Esophagus (tissue), 2 donors: ENCODE measurements at regions not wholly inside any gene's neighbourhood (a gene's known extent, or its start where the extent isn't known, plus 50 kb on each side); places are given as distances from the start of the nearest gene placed in this dataset.

ENCODE experiments used
- H3K27ac ChIP-seq, 2 donors: one replicate each; pipeline ENCODE4 v1.5.1; 2013; ENCODE audit warnings: low read depth in 2 of 2, mild to moderate bottlenecking in 2 of 2, inconsistent platforms in 1 of 2, low read length in 1 of 2, moderate library complexity in 1 of 2
- H3K27me3 ChIP-seq, 2 donors: one replicate each; pipeline ENCODE4 v1.6.1; 2013; ENCODE audit warnings: low read length in 2 of 2, control low read depth in 1 of 2, mild to moderate bottlenecking in 1 of 2; ENCODE audit not compliant: insufficient read depth in 2 of 2, control insufficient read depth in 1 of 2
- H3K36me3 ChIP-seq, 2 donors: one replicate each; pipeline ENCODE4 v1.6.1; 2013; ENCODE audit warnings: low read length in 1 of 2; ENCODE audit not compliant: control insufficient read depth in 2 of 2, insufficient read depth in 2 of 2
- H3K4me1 ChIP-seq, 2 donors: one replicate each; pipeline ENCODE4 v1.6.1; 2013; ENCODE audit warnings: low read length in 1 of 2; ENCODE audit not compliant: control insufficient read depth in 2 of 2, insufficient read depth in 2 of 2
- H3K4me3 ChIP-seq, 2 donors: one replicate each; pipeline ENCODE4 v1.5.1; 2013; ENCODE audit warnings: low read length in 2 of 2, mild to moderate bottlenecking in 2 of 2, low read depth in 1 of 2, moderate library complexity in 1 of 2
- H3K9me3 ChIP-seq, 2 donors: one replicate each; pipeline ENCODE4 v1.6.1; 2013; ENCODE audit warnings: mild to moderate bottlenecking in 2 of 2, low read depth in 1 of 2, low read length in 1 of 2, moderate library complexity in 1 of 2; ENCODE audit not compliant: control insufficient read depth in 2 of 2, insufficient read depth in 1 of 2
- WGBS, 2 donors: extraction: QIAGEN DNeasy Blood & Tissue Kit; methylation state at CpG; one replicate each; pipeline ENCODE4 v1.1.7; 2013; 5-methylcytosine and 5-hydroxymethylcytosine counted together
- donor health status: healthy with polysubstance abuse.
- donor health status: Bipolar disorder and iron deficiency.

DNA sequence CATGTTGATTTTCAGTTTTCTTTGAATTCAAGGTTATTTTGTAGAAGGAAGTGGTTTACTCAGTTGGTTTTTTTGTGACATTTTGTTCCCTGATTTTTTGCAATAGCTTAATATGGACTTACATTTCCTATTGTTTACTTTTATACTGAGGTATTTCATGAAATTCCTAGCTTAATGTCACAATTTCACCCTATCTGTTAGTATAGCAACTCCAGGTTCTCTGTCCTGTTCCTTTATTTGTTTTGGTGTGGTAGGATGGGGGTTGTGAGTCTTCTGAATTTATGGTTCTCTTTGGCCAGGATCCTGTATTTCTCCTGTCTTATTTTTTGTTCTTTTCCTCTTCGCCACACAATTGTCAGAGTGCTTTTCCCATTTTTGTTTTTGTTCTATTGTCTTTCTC is 523.4 kb upstream of the ARRDC3 start:
- Histone ChIP-seq H3K27me3 (no peaks in the 10 kb centered on the region), H3K4me3 (no peak overlapping the region), H3K4me1 (no peaks in the 10 kb centered on the region), H3K9me3 (no peaks in the 10 kb centered on the region), H3K27ac (no peak overlapping the region), H3K36me3 (no peaks in the 10 kb centered on the region)
- 80 to 94% methylated on average over 1 of the region's 1 CpG for WGBS, 2 donors

DNA sequence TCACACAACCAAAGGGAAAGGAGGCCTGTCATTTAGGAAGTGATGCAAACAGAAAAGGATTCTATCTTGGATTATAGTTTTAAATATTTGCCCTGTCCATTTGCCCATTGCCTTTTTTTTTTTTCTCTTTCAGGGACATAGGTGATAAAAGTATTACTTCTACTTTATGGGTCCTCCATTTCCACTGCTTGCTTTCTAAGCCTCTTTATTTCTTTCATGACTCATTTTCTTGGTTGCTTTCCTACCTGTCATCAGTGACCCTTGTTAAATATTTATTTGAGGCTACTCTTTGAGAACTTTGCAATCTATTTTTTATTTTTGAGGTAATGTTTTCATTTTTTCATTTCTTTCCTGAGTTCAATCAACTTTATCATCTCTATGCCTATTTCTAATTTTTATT is 522.9 kb upstream of the ARRDC3 start:
- Histone ChIP-seq H3K36me3 (no peaks in the 10 kb centered on the region), H3K9me3 (no peaks in the 10 kb centered on the region), H3K4me1 (no peaks in the 10 kb centered on the region), H3K27ac (no peak overlapping the region), H3K27me3 (no peaks in the 10 kb centered on the region), H3K4me3 (no peak overlapping the region)

DNA sequence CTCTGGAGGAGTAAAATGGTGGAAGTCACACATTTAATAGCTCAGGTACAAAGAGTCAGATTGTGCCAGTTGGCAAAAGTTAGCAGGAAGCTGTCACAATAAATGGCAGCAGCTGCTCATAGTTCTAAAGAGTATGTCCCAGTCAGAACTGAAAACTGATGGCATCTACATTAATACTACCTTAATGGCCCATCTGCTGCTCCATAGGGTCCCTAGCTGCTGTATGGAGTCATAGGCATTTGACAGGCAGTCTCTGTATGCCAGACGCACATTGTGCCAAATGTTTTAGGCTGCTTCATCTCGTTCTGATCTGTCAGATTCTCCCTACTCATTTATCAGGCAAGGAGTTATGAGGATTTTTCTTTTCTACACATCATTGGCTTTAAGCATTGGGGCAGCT is 515.8 kb upstream of the ARRDC3 start:
- no peaks in the 10 kb centered on the region for H3K36me3 ChIP-seq
- no peak overlapping the region for H3K27ac ChIP-seq
- no peak overlapping the region for H3K4me3 ChIP-seq
- H3K4me1 ChIP-seq, result no peaks in the 10 kb centered on the region
- WGBS, 2 donors, result 44 to 49% methylated on average over 2 of the region's 2 CpGs
- no peaks in the 10 kb centered on the region for H3K27me3 ChIP-seq
- no peaks in the 10 kb centered on the region for H3K9me3 ChIP-seq

DNA sequence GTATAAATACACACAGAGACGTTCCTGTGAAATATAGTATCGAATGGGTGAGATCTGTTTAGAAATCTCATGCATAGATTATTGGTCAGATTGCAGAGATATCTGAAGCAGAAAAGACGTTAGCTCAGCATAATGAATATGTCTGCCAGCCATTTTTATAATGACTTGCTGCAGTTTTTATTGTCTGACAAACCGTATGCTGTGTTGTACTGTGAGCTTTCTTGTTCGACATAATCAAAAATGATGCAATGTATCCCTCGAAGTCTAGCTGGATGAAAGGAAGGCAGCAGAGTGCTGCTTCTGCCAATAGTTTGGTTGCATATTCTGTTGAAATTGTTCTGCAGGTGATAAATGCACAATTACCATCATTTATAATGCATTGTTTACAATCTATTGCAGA is 514.9 kb upstream of the ARRDC3 start:
- 60 to 74% methylated on average over 6 of the region's 6 CpGs for WGBS, 2 donors
- Histone ChIP-seq H3K9me3 (no peaks in the 10 kb centered on the region), H3K27me3 (no peaks in the 10 kb centered on the region), H3K4me3 (no peak overlapping the region), H3K27ac (no peak overlapping the region), H3K36me3 (no peaks in the 10 kb centered on the region), H3K4me1 (no peaks in the 10 kb centered on the region)

DNA sequence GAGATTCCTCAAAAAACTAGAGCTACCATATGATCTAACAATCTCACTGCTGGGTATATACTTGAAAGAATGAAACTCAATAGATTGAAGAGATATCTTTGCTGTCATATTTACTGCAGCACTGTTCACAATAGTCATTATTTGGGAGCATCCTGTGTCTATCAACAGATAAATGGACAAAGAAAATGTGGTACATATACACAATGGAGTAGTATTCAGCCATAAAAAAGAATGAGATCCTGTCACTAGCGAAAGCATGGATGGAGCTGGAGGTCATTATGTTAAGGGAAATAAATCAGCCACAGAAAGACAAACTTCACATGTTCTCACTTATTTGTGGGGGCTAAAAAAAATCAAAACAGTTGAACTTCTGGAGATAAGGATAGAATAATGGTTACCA is 505.7 kb upstream of the ARRDC3 start:
- Histone ChIP-seq H3K27ac (no peak overlapping the region), H3K36me3 (no peaks in the 10 kb centered on the region), H3K27me3 (no peaks in the 10 kb centered on the region), H3K9me3 (no peaks in the 10 kb centered on the region), H3K4me1 (no peaks in the 10 kb centered on the region), H3K4me3 (no peak overlapping the region)
- 77 to 87% methylated on average over 1 of the region's 1 CpG for WGBS, 2 donors

DNA sequence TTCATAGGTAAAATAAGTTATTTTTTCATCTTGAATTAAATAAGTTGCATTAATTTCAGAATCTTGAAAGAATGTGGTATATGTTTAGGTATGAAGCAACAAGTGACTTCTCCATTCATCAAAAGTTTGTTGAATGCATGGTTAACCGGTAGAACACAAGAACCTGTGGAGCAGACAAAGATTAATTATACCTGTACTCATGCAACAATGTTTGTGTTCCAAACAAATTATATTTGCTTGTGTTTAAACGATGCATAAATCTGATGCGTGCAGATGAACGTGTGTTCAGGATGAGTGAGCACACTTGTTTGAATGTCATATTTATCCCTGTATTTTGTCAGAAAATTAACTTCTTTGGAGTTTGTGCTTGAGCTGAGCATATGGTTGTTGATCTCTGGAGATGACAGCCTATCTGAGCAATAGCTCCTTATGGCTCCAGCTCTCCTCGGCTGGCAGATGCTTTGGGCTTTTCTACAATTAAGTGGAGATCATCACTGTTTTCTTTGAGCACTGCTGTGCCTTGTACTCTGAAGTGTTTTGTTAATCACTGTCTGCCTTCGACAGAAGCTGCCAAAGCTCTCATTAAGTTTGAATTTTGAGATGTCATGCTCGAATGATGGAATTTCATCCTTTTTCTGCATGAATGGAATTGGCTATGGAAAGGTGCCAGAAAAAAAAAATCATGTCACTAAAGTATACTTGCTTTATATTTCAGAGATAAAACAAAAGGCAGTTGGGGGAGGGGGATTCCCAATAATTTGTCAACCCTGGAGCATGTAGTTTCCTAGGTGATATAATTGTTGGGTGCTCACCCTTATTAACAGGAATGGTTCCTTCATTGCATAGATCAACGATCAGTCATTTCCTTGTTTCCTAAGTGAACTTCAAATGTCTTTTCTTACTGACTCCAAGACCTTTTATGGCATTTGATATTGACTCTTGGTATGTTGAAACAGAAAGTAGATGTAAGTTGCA is 502.5 kb upstream of the ARRDC3 start:
- Histone ChIP-seq H3K36me3 (no peaks in the 10 kb centered on the region), H3K4me1 (no peaks in the 10 kb centered on the region), H3K9me3 (no peaks in the 10 kb centered on the region), H3K27me3 (no peaks in the 10 kb centered on the region), H3K4me3 (no peak overlapping the region), H3K27ac (no peak overlapping the region)
- WGBS, 2 donors, result 32 to 42% methylated on average over 8 of the region's 8 CpGs

DNA sequence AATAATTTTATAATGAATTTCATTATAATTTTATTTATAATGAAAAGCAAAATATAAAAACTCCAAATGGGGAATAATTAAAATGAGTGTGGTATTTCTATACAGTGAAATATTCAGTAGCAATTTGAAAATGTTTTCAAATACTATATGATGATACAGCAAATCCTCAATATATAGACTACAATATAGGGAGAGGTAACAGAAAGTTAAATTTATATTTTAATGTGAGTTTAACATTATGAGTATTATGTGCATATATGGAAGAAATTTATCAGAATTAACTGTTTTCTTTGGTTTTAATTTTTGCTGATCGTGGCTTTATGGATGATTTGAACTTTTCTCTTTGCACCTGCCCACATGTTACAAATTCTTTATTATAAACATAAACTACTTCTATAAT is 500.9 kb upstream of the ARRDC3 start:
- Histone ChIP-seq H3K27ac (no peak overlapping the region), H3K4me1 (no peaks in the 10 kb centered on the region), H3K4me3 (no peak overlapping the region), H3K27me3 (no peaks in the 10 kb centered on the region), H3K9me3 (no peaks in the 10 kb centered on the region), H3K36me3 (no peaks in the 10 kb centered on the region)
- 73 to 84% methylated on average over 1 of the region's 1 CpG for WGBS, 2 donors

DNA sequence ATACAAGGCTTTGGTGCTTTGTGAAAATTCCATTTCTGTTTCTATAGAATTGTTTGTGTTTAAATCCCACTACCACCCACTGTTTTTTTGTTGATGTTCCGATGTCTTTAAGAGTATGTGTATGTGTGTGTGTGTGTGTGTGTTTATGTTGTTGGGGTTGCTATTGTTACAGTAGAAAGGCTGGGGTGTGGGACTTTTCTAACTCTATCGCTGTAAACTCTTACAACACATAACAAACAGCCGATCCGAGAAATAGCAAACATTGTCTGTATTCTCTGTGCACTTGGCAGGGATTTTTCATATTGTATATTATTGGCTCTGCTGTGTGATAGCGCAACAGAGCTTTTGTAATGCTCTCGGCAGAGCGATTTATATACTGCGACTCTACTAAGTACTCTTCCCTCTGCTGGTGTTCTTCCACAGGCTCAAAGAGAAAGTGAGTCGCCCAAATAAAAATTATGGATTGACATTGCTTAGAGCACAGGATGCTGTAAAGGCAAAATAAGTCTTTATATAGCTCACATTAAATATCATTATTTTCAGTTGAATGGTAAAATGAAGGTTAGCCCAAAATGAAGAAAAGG is 492.2 kb upstream of the ARRDC3 start:
- Histone ChIP-seq H3K27ac (no peak overlapping the region), H3K36me3 (no peaks in the 10 kb centered on the region), H3K27me3 (no peaks in the 10 kb centered on the region), H3K9me3 (no peaks in the 10 kb centered on the region), H3K4me3 (no peak overlapping the region), H3K4me1 (no peaks in the 10 kb centered on the region)
- 59 to 60% methylated on average over 9 of the region's 9 CpGs for WGBS, 2 donors

DNA sequence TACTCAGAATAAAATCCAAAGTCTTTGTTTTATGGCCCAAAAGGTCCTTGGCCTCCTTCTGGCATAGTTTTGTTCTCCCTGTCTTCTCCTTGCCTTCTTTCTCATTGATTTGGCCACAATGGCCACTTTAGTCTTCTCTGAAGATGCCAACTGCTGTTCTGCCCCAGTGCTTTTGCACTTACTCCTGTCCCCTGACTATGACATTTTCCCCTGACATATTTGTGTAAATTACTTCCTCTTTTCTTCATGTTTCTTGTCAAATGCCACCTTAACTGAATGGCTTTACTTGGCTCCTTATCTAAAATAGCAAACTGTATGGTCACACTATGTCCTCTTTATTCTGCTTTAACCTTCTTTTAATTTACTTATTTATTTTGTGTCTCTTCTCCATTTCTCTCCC is 484.7 kb upstream of the ARRDC3 start:
- no peaks in the 10 kb centered on the region for H3K36me3 ChIP-seq
- no peaks in the 10 kb centered on the region for H3K9me3 ChIP-seq
- H3K4me3 ChIP-seq, result no peak overlapping the region
- H3K4me1 ChIP-seq, result no peaks in the 10 kb centered on the region
- H3K27ac ChIP-seq, result no peak overlapping the region
- no peaks in the 10 kb centered on the region for H3K27me3 ChIP-seq

DNA sequence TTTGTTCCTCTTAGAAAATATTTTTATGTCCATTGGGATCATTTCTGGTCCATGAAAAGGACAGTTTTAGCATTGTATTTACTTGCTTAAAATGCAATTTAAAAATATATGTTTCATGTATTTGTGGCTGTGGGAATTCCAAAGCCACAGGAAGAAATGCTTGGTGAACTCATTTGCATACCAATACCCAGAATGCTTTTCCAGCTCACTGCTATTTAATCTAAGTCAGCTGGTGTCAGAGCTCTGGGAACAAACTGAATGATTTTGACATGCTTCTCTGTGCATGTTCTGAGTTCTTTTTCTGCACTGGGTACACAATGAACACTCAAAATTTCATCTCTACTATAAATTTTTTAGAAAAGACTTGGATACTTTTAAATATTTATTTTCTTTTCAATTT is 482.8 kb upstream of the ARRDC3 start:
- no peaks in the 10 kb centered on the region for H3K27me3 ChIP-seq
- H3K4me1 ChIP-seq, result no peaks in the 10 kb centered on the region

More for the DNA sequence above, 482.8 kb upstream of the ARRDC3 start:
- Histone ChIP-seq H3K9me3 (no peaks in the 10 kb centered on the region), H3K4me3 (no peak overlapping the region), H3K27ac (no peak overlapping the region), H3K36me3 (no peaks in the 10 kb centered on the region)
